ENCODE measurements at regions not wholly inside any gene's neighbourhood (a gene's known extent, or its start where the extent isn't known, plus 50 kb on each side); places are given as distances from the start of the nearest gene placed in this dataset.

GRCh38 chr2:8536686-8537561 is 144.9 kb upstream of the ID2 start:
- no peak for DNase-seq

GRCh38 chr2:8537562-8538155 is 144.2 kb upstream of the ID2 start:
- DNase-seq, result no peak

- DNase-seq, result no peak
These were observed 143.3 kb upstream of the ID2 start for GRCh38 chr2:8538531-8538930.

GRCh38 chr2:8538931-8539621 is 142.8 kb upstream of the ID2 start:
- no peak for DNase-seq

GRCh38 chr2:8539743-8540551 is 141.9 kb upstream of the ID2 start:
- peak; percentile 62 to 69 for DNase-seq

- DNase-seq, result no peak
These were observed 141.3 kb upstream of the ID2 start for GRCh38 chr2:8540552-8541055.

- no peak for DNase-seq
These were observed 140.6 kb upstream of the ID2 start for GRCh38 chr2:8541223-8541622.

GRCh38 chr2:8541636-8542035 is 140.2 kb upstream of the ID2 start:
- DNase-seq, result no peak

- no peak for DNase-seq
These were observed 139.3 kb upstream of the ID2 start for GRCh38 chr2:8542381-8543059.

- DNase-seq, result no peak
These were observed 138.8 kb upstream of the ID2 start for GRCh38 chr2:8543060-8543382.

GRCh38 chr2:8543383-8544170 is 138.3 kb upstream of the ID2 start:
- DNase-seq, result no peak

GRCh38 chr2:8544171-8544785 is 137.6 kb upstream of the ID2 start:
- DNase-seq, result no peak

- no peak for DNase-seq
These were observed 136.8 kb upstream of the ID2 start for GRCh38 chr2:8544786-8545694.

GRCh38 chr2:8545695-8546611 is 135.9 kb upstream of the ID2 start:
- no peak for DNase-seq

GRCh38 chr2:8546612-8547283 is 135.1 kb upstream of the ID2 start:
- no peak for DNase-seq

GRCh38 chr2:8547284-8548064 is 134.4 kb upstream of the ID2 start:
- DNase-seq, result no peak

Data from right lung (tissue), 2 donors.